ENCODE measurements at regions not wholly inside any gene's neighbourhood (a gene's known extent, or its start where the extent isn't known, plus 50 kb on each side); places are given as distances from the start of the nearest gene placed in this dataset.

DNA sequence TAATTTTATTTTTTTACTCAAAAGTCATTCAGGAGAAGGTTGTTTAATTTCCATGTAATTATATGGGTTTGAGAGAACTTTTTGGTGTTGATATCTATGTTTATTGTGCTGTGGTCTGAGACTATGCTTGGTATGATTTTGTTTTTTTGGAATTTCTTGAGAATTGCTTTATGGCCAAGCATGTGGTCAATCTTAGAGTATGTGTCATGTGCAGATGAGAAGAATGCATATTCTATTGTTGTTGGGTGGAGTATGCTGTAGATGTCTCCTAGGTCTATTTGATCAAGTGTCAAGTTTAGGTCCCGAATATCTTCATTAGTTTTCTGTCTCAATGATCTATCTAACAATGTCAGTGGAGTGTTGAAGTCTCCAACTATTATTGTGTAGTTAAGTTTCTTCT, 134.9 kb downstream of the HMHB1 start:
- no peak for DNase-seq (ENCODE audit: low spot score in 2 of 2)
- in situ Hi-C loops (cut with MboI; ENCODE audit: low sequenced_read_pairs): no loop called here
- H3K9me3 ChIP-seq: no peaks in the 10 kb centered on the region
- no peaks in the 10 kb centered on the region for H3K36me3 ChIP-seq (replicated peaks)
- no peaks in the 10 kb centered on the region for H3K27me3 ChIP-seq (ENCODE audit: low read depth)
- no peaks in the 10 kb centered on the region for H3K4me1 ChIP-seq
- no peak overlapping the region for H3K4me3 ChIP-seq

DNA sequence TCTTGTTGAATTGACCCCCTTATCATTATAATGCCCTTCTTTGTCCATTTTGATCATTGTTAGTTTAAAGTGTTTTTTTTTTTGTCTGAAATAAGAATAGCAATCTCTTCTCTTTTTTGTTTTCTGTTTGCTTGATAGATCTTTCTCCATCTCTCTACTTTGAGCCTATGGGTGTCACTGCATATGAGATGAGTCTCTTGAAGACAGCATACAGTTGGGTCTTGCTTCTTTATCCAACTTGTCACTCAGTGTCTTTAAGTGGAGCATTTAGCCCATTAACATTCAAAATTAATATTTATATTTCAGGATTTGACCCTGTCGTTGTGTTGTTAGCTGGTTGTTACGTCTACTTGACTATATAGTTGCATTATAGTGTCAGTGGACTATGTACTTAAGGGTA, 135.4 kb downstream of the HMHB1 start:
- Histone ChIP-seq H3K9me3 (no peaks in the 10 kb centered on the region), H3K27me3 (ENCODE audit: low read depth) (no peaks in the 10 kb centered on the region), H3K36me3 (replicated peaks) (no peaks in the 10 kb centered on the region), H3K4me3 (no peak overlapping the region), H3K4me1 (no peaks in the 10 kb centered on the region)
- in situ Hi-C loops (cut with MboI; ENCODE audit: low sequenced_read_pairs): no loop called here
- no peak for DNase-seq (ENCODE audit: low spot score in 2 of 2)

DNA sequence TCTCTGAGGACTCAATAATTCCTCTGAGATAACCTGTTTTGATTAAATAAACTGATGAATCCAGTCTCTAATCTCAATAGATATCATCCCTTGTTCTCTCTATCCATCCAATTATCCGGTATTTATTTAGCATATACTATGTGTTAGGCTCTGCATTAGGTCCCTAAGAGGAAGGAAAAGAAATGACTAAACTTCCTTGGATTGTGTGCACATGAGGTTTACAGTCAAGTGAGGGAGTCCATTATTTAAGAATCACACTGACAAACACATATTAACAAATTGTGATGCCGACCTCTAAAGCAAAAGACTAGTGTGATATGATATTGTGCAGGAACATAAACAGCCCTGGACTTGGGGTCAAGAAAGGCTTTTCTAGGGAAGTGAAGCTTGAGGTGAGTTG, 140.8 kb downstream of the HMHB1 start:
- no peaks in the 10 kb centered on the region for H3K9me3 ChIP-seq
- no peaks in the 10 kb centered on the region for H3K27me3 ChIP-seq (ENCODE audit: low read depth)
- no peak overlapping the region for H3K4me3 ChIP-seq
- in situ Hi-C loops (cut with MboI; ENCODE audit: low sequenced_read_pairs): no loop called here
- DNase-seq (ENCODE audit: low spot score in 2 of 2): no peak
- no peaks in the 10 kb centered on the region for H3K4me1 ChIP-seq
- H3K36me3 ChIP-seq (replicated peaks): no peaks in the 10 kb centered on the region

DNA sequence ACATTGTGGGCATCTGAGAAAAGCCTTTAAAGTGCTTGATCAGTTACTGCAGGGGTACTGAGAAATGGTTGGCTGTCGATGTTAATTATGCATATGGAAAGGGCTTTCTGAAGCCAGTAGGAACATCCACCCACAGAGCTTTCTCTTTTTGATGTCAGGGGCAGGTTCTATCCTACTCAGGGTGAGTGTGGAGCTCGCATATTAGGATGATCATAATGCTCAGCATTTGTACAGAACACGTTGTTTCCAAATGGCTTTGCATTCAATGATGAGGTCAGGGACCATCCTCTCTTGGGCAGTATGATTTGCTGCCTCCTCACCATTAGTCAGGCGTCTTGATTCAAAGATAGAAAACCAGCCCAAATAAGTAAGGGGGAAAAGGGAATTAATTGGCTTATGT, 141.9 kb downstream of the HMHB1 start:
- no peaks in the 10 kb centered on the region for H3K9me3 ChIP-seq
- DNase-seq (ENCODE audit: low spot score in 2 of 2): no peak
- no peak overlapping the region for H3K4me3 ChIP-seq
- in situ Hi-C loops (cut with MboI; ENCODE audit: low sequenced_read_pairs): no loop called here
- H3K4me1 ChIP-seq: no peaks in the 10 kb centered on the region
- no peaks in the 10 kb centered on the region for H3K27me3 ChIP-seq (ENCODE audit: low read depth)
- H3K36me3 ChIP-seq (replicated peaks): no peaks in the 10 kb centered on the region

DNA sequence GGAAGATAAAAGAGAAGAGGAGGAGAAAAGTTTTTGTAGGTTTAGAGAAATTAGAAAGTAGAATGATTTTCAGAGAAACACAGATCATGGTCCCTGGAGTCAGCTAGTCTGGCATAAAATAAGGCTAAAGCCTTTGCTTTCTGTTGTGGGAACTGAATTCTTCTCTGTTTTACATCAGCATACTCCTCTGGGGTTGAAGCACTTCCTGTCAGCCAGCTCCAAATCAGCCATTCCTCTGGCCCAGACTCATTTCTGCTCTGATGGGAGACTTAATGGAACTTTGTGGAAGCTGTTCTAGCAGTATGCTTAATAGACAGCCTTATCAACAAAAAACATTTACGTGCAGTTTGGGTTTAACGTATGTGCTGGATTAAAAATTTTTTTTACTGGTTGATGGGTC, 143.2 kb downstream of the HMHB1 start:
- H3K4me3 ChIP-seq: no peak overlapping the region
- no peaks in the 10 kb centered on the region for H3K36me3 ChIP-seq (replicated peaks)
- H3K27me3 ChIP-seq (ENCODE audit: low read depth): no peaks in the 10 kb centered on the region
- in situ Hi-C loops (cut with MboI; ENCODE audit: low sequenced_read_pairs): no loop called here
- H3K4me1 ChIP-seq: no peaks in the 10 kb centered on the region
- DNase-seq (ENCODE audit: low spot score in 2 of 2): no peak
- H3K9me3 ChIP-seq: no peaks in the 10 kb centered on the region

DNA sequence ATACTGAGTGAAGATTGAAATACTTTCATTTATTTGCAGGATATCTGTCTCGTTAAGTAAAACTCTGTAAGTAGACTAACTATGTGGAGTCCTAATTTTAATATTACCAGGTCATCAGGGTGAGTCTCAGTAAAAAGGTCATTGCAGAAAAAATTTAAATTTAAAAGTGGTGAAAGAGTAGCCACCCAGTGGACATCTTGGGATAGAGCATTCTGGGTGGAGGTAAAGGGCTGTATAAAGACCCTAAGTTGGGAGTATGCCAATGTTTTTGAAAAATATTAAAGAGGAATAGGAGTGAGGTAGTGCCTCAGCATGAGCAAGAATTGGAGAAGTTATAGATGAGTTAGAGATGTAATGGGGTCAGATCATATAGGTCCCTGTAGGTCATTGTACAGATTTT, 145.5 kb downstream of the HMHB1 start:
- in situ Hi-C loops (cut with MboI; ENCODE audit: low sequenced_read_pairs): no loop called here
- Histone ChIP-seq H3K4me1 (no peaks in the 10 kb centered on the region), H3K36me3 (replicated peaks) (no peaks in the 10 kb centered on the region), H3K9me3 (no peaks in the 10 kb centered on the region), H3K4me3 (no peak overlapping the region), H3K27me3 (ENCODE audit: low read depth) (no peaks in the 10 kb centered on the region)
- DNase-seq (ENCODE audit: low spot score in 2 of 2): peak in 1 of 2 experiments; percentile 2

DNA sequence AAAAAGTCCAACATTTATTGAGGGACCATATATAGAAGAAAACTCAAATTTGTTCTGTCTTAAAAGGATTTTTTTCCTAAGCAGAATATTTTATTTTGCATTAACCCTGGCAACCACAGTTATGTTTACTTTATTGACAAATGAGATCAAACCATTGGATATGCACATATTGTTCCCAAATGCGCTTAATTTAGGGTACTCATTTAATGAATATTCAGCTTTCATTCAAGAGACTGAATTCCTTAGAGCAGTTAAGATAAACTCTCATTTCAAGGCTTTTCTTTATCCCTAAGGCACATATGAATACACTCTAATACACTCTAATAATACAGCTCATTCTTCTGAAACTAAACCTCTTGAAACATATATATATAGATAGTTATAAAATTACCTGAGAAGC, 150.2 kb downstream of the HMHB1 start:
- H3K4me3 ChIP-seq: no peak overlapping the region
- H3K36me3 ChIP-seq (replicated peaks): no peaks in the 10 kb centered on the region
- no peak for DNase-seq (ENCODE audit: low spot score in 2 of 2)
- no peaks in the 10 kb centered on the region for H3K27me3 ChIP-seq (ENCODE audit: low read depth)
- in situ Hi-C loops (cut with MboI; ENCODE audit: low sequenced_read_pairs): no loop called here
- H3K4me1 ChIP-seq: no peaks in the 10 kb centered on the region
- H3K9me3 ChIP-seq: no peaks in the 10 kb centered on the region

DNA sequence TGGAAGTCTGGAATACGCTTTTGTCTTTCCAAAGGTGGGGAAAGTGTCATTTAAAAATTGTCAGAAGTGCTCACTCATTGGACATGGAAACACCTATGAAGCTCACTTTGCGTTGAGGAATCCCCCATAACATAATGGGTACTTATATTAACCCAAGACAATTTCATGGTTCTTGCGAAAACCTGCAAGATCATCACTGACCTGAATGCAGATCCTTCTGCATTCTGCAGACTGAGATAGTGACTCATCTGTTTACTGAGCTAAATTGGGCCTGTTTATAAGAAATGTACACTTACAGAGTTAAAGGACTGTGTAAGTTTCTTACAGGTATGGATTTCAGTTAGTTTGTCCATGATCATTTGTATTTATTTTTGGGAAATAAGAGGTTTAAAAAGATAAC, 153.0 kb downstream of the HMHB1 start:
- DNase-seq (ENCODE audit: low spot score in 2 of 2): no peak
- H3K4me3 ChIP-seq: no peak overlapping the region
- no peaks in the 10 kb centered on the region for H3K27me3 ChIP-seq (ENCODE audit: low read depth)
- no peaks in the 10 kb centered on the region for H3K36me3 ChIP-seq (replicated peaks)
- H3K4me1 ChIP-seq: no peaks in the 10 kb centered on the region
- in situ Hi-C loops (cut with MboI; ENCODE audit: low sequenced_read_pairs): no loop called here
- H3K9me3 ChIP-seq: no peaks in the 10 kb centered on the region

DNA sequence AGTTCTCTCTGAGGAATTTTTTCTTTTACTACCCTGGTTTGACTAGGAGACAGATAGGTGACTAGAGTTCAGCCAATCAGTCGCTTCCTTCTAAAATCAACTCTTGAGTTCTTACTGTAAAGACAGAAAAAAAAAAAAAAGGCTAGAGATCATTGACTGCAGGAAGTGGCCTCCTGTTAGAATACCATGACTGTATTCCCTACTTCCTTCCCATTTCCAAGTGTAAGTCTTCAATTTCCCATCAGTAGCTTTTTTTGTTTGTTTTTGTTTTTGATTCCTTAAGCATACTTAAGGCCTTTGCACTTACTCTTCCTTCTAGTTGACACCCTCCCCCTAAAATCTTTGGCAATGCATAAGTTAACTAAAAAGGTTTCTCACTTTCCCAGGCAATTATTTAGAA, 154.3 kb downstream of the HMHB1 start:
- in situ Hi-C loops (cut with MboI; ENCODE audit: low sequenced_read_pairs): no loop called here
- Histone ChIP-seq H3K4me1 (no peaks in the 10 kb centered on the region), H3K27me3 (ENCODE audit: low read depth) (no peaks in the 10 kb centered on the region), H3K36me3 (replicated peaks) (no peaks in the 10 kb centered on the region), H3K4me3 (no peak overlapping the region), H3K9me3 (no peaks in the 10 kb centered on the region)
- DNase-seq (ENCODE audit: low spot score in 2 of 2): no peak

DNA sequence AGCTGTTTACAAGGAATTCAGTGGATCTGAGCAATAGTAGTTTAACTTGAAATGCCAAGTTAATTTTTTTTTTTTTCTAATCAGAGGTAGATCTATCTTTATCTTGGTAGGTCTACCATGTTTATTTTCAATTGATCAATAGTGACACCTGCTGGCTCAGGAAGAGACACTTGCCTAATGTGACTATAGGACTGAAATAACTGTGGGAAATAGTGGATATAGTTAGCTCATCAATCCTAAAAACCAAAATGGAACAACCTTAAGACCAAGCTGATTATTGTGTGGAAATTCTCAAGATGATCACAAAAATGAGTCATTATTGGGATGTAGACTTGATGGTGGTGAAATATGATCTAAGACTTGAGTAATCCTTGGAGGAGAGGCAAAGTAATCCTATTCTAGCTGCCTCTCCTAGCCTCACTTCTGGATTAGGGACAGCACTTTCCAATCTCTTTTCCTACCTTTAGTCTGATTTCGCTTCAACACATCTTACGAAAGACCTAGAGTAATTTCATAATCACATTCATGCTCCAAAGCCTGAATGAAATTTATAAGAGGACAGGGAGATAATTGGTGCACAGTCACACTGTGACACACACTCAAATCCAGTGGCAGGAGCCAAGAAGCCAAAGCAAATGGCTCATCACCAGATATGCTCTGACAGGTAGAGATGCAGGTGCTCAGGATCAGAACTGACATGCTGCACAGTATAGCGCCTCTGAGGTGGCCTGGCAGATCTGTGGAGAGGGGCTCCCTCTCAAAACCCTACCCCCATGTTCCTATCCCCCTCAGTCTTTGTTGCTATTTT, 156.3 kb downstream of the HMHB1 start:
- DNase-seq (ENCODE audit: low spot score in 2 of 2): no peak
- H3K4me3 ChIP-seq: no peak overlapping the region
- no peaks in the 10 kb centered on the region for H3K4me1 ChIP-seq
- H3K9me3 ChIP-seq: no peaks in the 10 kb centered on the region
- no peaks in the 10 kb centered on the region for H3K36me3 ChIP-seq (replicated peaks)
- no peaks in the 10 kb centered on the region for H3K27me3 ChIP-seq (ENCODE audit: low read depth)
- in situ Hi-C loops (cut with MboI; ENCODE audit: low sequenced_read_pairs): no loop called here

DNA sequence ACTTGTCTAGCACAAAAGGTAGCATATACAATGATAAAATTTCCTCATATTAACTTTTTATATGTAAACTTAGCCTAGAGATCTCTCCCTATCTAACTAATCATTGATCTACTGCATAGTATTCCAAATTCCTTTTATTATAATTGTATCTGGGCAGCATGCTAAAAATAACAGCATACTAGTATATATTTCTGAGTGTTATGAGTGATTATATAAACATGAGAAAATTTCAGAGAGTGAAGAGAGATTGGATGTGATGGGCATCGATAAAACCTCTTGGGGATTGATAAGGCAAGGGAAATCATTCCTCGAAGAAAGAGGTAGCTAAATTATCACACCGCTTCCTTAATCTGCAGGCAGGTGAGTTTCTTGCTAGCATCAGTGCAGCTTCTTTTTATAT, 158.2 kb downstream of the HMHB1 start:
- Histone ChIP-seq H3K4me3 (no peak overlapping the region), H3K27me3 (ENCODE audit: low read depth) (no peaks in the 10 kb centered on the region), H3K36me3 (replicated peaks) (no peaks in the 10 kb centered on the region), H3K9me3 (no peaks in the 10 kb centered on the region), H3K4me1 (no peaks in the 10 kb centered on the region)
- no peak for DNase-seq (ENCODE audit: low spot score in 2 of 2)
- in situ Hi-C loops (cut with MboI; ENCODE audit: low sequenced_read_pairs): no loop called here

DNA sequence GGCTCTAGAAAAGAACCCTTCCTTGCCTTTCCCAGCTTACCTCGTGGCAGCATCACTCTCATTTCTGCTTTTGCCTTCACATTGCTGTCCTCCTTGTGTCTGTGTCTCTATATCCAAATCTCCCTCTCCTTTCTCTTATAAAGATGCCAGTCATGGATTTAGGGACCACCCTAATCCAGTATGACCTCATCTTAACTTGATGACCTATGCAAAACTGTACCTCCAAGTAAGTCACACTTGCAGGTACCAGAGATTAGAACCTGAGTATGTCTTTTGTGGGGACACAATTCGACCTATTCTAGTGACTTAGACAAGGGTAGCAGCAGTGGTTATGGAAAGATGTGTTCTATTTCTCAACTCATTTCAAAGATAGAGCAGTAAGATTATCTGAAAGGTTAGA, 160.1 kb downstream of the HMHB1 start:
- H3K9me3 ChIP-seq: no peaks in the 10 kb centered on the region
- no peaks in the 10 kb centered on the region for H3K4me1 ChIP-seq
- no peak overlapping the region for H3K4me3 ChIP-seq
- in situ Hi-C loops (cut with MboI; ENCODE audit: low sequenced_read_pairs): no loop called here
- no peaks in the 10 kb centered on the region for H3K36me3 ChIP-seq (replicated peaks)
- no peak for DNase-seq (ENCODE audit: low spot score in 2 of 2)
- H3K27me3 ChIP-seq (ENCODE audit: low read depth): no peaks in the 10 kb centered on the region

DNA sequence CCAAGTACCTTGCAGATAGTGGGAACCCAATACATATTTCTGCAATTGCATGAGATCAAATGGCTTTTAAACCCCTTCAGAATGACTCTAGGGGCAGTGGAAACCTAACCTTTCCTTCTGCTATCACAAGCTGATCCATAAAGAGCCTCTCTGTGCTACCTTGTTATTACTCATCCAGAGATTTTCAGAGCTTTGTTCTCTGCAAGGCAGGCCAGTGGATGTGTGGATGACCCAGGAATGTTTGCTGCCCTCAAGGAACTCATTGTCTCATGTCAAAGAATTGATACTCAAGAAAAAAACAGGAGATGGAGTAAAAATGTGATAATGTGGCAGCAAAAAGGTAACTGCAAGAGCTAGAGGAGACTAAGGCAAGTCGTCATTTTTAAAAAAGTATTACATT, 164.1 kb downstream of the HMHB1 start:
- no peaks in the 10 kb centered on the region for H3K4me1 ChIP-seq
- no peaks in the 10 kb centered on the region for H3K27me3 ChIP-seq (ENCODE audit: low read depth)
- no peak overlapping the region for H3K4me3 ChIP-seq
- H3K36me3 ChIP-seq (replicated peaks): no peaks in the 10 kb centered on the region
- DNase-seq (ENCODE audit: low spot score in 2 of 2): no peak
- no peaks in the 10 kb centered on the region for H3K9me3 ChIP-seq
- in situ Hi-C loops (cut with MboI; ENCODE audit: low sequenced_read_pairs): no loop called here

DNA sequence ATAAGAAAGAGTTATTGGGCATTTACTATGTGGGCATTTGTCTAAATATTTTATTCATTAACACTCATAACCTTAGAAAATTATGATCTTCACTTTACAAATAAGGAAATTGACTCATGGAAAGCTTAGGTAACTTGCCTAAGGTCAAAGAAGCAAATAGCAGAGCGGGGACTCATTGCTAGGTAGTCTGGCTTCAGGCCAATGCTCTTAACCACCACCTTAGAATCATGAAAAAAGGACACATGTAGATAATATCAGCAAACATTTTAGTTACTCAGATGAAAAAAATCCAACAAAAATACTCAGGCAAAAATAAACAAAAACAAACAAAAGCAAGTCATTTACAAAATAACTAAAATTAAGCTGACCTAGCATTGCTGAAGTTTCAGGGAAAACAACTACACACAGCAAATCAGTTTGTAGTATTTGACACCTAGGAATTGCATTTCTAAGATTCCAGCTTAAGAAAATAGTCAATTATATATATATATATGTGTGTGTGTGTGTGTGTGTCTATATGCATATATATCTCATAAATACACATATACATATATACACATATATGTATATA, 166.0 kb downstream of the HMHB1 start:
- no peaks in the 10 kb centered on the region for H3K9me3 ChIP-seq
- H3K4me1 ChIP-seq: no peaks in the 10 kb centered on the region
- in situ Hi-C loops (cut with MboI; ENCODE audit: low sequenced_read_pairs): no loop called here
- no peaks in the 10 kb centered on the region for H3K27me3 ChIP-seq (ENCODE audit: low read depth)
- no peaks in the 10 kb centered on the region for H3K36me3 ChIP-seq (replicated peaks)
- no peak for DNase-seq (ENCODE audit: low spot score in 2 of 2)
- H3K4me3 ChIP-seq: no peak overlapping the region
